ENCODE measurements at regions not wholly inside any gene's neighbourhood (a gene's known extent, or its start where the extent isn't known, plus 50 kb on each side); places are given as distances from the start of the nearest gene placed in this dataset.

DNA sequence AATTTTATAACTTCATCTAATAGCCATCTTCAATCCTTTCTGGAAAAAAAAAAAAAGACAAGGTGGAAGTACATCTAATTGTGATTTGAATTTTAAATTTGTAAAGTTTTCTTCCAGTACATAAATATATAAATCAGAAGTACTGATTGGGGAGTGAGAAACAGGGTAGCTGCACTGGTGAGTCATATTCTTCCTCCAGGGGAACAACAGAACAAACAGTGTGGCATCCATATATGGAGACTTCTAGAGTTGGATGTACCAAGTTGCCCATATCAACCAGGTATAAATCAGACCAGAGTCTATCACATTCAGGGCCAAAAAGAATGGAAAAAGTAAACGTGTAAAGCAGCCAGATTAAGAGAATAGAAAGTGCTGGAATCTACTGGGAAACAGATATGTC lies 66.0 kb upstream of the NRIP1 start:
- ATAC-seq: no peak
- no peak for TF ChIP-seq RARB (CRISPR knock-in tag; IDR thresholded peaks at IDR 0.05)
- TF ChIP-seq, protein P1, sequence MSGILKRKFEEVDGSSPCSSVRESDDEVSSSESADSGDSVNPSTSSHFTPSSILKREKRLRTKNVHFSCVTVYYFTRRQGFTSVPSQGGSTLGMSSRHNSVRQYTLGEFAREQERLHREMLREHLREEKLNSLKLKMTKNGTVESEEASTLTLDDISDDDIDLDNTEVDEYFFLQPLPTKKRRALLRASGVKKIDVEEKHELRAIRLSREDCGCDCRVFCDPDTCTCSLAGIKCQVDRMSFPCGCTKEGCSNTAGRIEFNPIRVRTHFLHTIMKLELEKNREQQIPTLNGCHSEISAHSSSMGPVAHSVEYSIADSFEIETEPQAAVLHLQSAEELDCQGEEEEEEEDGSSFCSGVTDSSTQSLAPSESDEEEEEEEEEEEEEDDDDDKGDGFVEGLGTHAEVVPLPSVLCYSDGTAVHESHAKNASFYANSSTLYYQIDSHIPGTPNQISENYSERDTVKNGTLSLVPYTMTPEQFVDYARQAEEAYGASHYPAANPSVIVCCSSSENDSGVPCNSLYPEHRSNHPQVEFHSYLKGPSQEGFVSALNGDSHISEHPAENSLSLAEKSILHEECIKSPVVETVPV (CRISPR knock-in tag; IDR thresholded peaks at IDR 0.05): no peak
- no peak for TF ChIP-seq ZC3H10 (CRISPR knock-in tag; IDR thresholded peaks at IDR 0.05)
- TF ChIP-seq TCF4 (CRISPR knock-in tag; IDR thresholded peaks at IDR 0.05; ENCODE audit: borderline replicate concordance): no peak
- TF ChIP-seq ARNTL (CRISPR knock-in tag; IDR thresholded peaks at IDR 0.05; ENCODE audit: borderline replicate concordance, low read depth): no peak
- TF ChIP-seq, protein P2, sequence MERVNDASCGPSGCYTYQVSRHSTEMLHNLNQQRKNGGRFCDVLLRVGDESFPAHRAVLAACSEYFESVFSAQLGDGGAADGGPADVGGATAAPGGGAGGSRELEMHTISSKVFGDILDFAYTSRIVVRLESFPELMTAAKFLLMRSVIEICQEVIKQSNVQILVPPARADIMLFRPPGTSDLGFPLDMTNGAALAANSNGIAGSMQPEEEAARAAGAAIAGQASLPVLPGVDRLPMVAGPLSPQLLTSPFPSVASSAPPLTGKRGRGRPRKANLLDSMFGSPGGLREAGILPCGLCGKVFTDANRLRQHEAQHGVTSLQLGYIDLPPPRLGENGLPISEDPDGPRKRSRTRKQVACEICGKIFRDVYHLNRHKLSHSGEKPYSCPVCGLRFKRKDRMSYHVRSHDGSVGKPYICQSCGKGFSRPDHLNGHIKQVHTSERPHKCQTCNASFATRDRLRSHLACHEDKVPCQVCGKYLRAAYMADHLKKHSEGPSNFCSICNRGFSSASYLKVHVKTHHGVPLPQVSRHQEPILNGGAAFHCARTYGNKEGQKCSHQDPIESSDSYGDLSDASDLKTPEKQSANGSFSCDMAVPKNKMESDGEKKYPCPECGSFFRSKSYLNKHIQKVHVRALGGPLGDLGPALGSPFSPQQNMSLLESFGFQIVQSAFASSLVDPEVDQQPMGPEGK (CRISPR knock-in tag; IDR thresholded peaks at IDR 0.05; ENCODE audit: borderline replicate concordance): no peak
- no peak for TF ChIP-seq OSR1 (CRISPR knock-in tag; IDR thresholded peaks at IDR 0.05)
- TF ChIP-seq, protein P3, sequence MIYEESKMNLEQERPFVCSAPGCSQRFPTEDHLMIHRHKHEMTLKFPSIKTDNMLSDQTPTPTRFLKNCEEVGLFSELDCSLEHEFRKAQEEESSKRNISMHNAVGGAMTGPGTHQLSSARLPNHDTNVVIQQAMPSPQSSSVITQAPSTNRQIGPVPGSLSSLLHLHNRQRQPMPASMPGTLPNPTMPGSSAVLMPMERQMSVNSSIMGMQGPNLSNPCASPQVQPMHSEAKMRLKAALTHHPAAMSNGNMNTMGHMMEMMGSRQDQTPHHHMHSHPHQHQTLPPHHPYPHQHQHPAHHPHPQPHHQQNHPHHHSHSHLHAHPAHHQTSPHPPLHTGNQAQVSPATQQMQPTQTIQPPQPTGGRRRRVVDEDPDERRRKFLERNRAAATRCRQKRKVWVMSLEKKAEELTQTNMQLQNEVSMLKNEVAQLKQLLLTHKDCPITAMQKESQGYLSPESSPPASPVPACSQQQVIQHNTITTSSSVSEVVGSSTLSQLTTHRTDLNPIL (CRISPR knock-in tag; IDR thresholded peaks at IDR 0.05; ENCODE audit: low read depth): no peak
- no peak for TF ChIP-seq BACH2 (CRISPR knock-in tag; IDR thresholded peaks at IDR 0.05; ENCODE audit: borderline replicate concordance)
- TF ChIP-seq ZNF8 (CRISPR knock-in tag; IDR thresholded peaks at IDR 0.05): no peak
- TF ChIP-seq SNAI2 (CRISPR knock-in tag; IDR thresholded peaks at IDR 0.05): no peak
- TF ChIP-seq, protein P4, sequence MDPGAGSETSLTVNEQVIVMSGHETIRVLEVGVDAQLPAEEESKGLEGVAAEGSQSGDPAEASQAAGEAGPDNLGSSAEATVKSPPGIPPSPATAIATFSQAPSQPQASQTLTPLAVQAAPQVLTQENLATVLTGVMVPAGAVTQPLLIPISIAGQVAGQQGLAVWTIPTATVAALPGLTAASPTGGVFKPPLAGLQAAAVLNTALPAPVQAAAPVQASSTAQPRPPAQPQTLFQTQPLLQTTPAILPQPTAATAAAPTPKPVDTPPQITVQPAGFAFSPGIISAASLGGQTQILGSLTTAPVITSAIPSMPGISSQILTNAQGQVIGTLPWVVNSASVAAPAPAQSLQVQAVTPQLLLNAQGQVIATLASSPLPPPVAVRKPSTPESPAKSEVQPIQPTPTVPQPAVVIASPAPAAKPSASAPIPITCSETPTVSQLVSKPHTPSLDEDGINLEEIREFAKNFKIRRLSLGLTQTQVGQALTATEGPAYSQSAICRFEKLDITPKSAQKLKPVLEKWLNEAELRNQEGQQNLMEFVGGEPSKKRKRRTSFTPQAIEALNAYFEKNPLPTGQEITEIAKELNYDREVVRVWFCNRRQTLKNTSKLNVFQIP (CRISPR knock-in tag; IDR thresholded peaks at IDR 0.05; ENCODE audit: borderline replicate concordance, low read depth): no peak
- TF ChIP-seq GLIS3 (CRISPR knock-in tag; IDR thresholded peaks at IDR 0.05): no peak
- TF ChIP-seq TOX (CRISPR knock-in tag; IDR thresholded peaks at IDR 0.05; ENCODE audit: borderline replicate concordance): no peak
- no peak for TF ChIP-seq ISL1 (CRISPR knock-in tag; IDR thresholded peaks at IDR 0.05)
- no peak for TF ChIP-seq CSDC2 (CRISPR knock-in tag; IDR thresholded peaks at IDR 0.05)
- no peak for TF ChIP-seq ZFP30 (CRISPR knock-in tag; IDR thresholded peaks at IDR 0.05)

DNA sequence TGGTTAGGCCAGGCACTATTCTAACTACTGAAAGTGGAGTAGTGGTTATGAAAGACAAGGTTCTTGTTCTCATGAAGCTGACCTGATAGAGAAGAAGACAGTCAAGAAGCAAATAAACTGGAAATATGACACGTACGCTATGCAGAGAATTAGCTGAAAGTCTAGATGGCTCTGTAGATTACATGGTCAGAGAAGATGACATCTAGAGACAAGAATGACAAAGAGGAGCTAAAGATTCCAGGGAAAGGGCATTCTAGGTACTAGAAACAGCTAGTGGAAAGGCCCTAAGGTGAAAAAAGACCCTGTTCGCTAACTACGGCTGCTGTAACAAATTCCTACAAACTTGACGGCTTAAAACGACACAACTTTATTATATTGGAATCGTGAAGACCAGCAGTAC lies 68.0 kb upstream of the NRIP1 start:
- ATAC-seq: no peak
- TF ChIP-seq ZNF70 (CRISPR knock-in tag; IDR thresholded peaks at IDR 0.05): no peak
- TF ChIP-seq ZNF565 (CRISPR knock-in tag; conservative IDR thresholded peaks at IDR 0.05; ENCODE audit: low read depth): no peak
- TF ChIP-seq ZNF8 (CRISPR knock-in tag; IDR thresholded peaks at IDR 0.05): no peak

DNA sequence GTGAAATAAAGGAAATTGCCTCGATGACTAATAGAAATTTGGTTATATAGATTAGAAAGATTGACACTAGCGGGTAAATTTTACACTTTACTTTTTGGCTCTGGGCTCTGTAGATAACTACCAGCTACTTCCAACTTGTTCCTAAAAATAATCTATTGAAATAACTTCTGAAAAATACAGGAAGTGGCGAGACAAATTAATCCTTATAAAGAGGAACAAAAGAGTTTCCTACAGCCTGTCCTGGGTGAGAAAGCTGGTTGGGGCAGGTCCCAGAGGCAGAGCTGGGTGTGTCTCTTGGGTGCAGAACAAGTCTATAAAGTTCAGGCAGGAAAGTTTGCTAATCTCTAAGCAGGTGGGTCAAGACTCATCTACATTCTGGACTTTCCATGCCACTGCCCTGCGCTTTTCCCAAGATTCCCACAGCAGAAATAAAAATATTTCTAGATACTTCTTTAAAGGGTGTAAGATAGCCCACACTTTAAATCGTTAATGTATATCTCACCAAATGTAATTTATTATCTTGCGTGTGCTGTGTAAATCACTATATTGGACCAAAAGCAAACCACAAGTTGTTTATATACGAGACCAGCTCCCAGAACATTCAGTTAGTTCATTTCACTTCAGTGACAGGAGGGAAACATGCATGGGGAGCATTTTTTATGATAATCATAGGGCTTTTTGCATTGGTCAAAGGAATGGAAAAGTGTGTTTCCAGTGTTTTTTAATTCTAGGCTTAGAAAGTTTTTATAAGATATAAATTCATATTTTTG lies 70.1 kb upstream of the NRIP1 start:
- no peak for ATAC-seq
- TF ChIP-seq OSR1 (CRISPR knock-in tag; IDR thresholded peaks at IDR 0.05) (no peak), ZNF70 (CRISPR knock-in tag; IDR thresholded peaks at IDR 0.05) (no peak), ZC3H10 (CRISPR knock-in tag; IDR thresholded peaks at IDR 0.05) (no peak), SNAI2 (CRISPR knock-in tag; IDR thresholded peaks at IDR 0.05) (no peak)
- TF ChIP-seq, protein P3 (CRISPR knock-in tag; IDR thresholded peaks at IDR 0.05; ENCODE audit: low read depth): no peak

DNA sequence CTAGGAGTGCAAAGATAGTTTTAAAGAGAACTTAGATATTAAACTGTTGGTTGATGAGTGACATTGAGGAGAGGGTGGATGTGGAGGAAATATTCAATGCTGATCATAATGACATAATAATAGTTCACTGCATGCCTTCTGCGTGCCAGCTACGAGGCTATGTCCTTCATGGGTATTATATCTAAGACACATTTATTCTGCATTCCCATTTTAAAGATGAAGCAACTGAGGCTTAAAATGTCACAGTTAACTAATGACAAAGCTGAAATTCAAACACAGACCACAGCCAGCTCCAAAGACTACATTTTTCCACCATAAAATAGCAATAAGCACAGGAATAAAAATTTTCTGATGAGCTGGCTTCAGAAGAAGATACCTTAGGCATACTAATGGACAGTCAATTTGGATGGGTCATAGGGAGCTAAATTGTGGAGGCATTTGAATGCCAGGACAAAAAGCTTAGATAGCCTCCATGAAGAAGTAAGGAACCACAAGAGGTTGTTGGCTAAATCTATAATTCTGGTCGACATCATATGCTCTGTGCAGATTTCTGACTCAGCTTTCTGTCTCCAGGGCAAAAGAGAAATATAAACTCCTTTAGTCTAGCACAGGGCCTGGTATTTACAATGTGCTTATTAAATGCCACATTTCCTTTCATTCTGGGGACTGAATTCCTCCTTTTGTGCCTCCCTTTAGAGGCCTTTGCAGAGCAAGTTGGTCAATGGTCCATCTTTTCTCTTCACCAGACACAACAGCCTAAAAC lies 71.2 kb upstream of the NRIP1 start:
- ATAC-seq: no peak
- no peak for TF ChIP-seq CSDC2 (CRISPR knock-in tag; IDR thresholded peaks at IDR 0.05)
- no peak for TF ChIP-seq ISL1 (CRISPR knock-in tag; IDR thresholded peaks at IDR 0.05)
- TF ChIP-seq SNAI2 (CRISPR knock-in tag; IDR thresholded peaks at IDR 0.05): no peak
- TF ChIP-seq ZNF8 (CRISPR knock-in tag; IDR thresholded peaks at IDR 0.05): no peak
- TF ChIP-seq, protein P2 (CRISPR knock-in tag; IDR thresholded peaks at IDR 0.05; ENCODE audit: borderline replicate concordance): no peak
- TF ChIP-seq ZC3H10 (CRISPR knock-in tag; IDR thresholded peaks at IDR 0.05): no peak
- TF ChIP-seq TCF4 (CRISPR knock-in tag; IDR thresholded peaks at IDR 0.05; ENCODE audit: borderline replicate concordance): no peak
- TF ChIP-seq, protein P3 (CRISPR knock-in tag; IDR thresholded peaks at IDR 0.05; ENCODE audit: low read depth): no peak
- no peak for TF ChIP-seq GLIS3 (CRISPR knock-in tag; IDR thresholded peaks at IDR 0.05)
- no peak for TF ChIP-seq ZNF565 (CRISPR knock-in tag; conservative IDR thresholded peaks at IDR 0.05; ENCODE audit: low read depth)
- no peak for TF ChIP-seq ESRRG (CRISPR knock-in tag; IDR thresholded peaks at IDR 0.05)
- no peak for TF ChIP-seq OSR1 (CRISPR knock-in tag; IDR thresholded peaks at IDR 0.05)
- TF ChIP-seq ZNF70 (CRISPR knock-in tag; IDR thresholded peaks at IDR 0.05): no peak

All from SK-N-SH treated with all-trans-retinoic acid at 6 μM for 48 hours (cell line).